SK-N-SH (cell line): ENCODE measurements at regions not wholly inside any gene's neighbourhood (a gene's known extent, or its start where the extent isn't known, plus 50 kb on each side); places are given as distances from the start of the nearest gene placed in this dataset.

Experiments
- CTCF ChIA-PET: fragments of 300-600, 350-600 bp; formaldehyde crosslinking; extraction: SDS; loops from one replicate; lab custom pipeline; 2021; lab: Yijun Ruan, JAX
- POLR2A ChIA-PET: fragments of 350-600 bp; sonication (Branson Sonifier 250); formaldehyde crosslinking; extraction: SDS; loops from one replicate; lab custom pipeline; 2020; ENCODE audit warnings: antibody characterized with exemption, inconsistent platforms; lab: Yijun Ruan, JAX
- DNase-seq: peaks from one replicate; pipeline ENCODE4 v3.0.0; 2012
- H2AFZ ChIP-seq: fragments of 200-600 bp; sonication (generic); 2 replicates; pipeline ENCODE4 v1.8.1; 2016; ENCODE audit warnings: antibody characterized with exemption, mild to moderate bottlenecking, low read depth
- H3F3A ChIP-seq: fragments of 200-600 bp; sonication (generic); replicated peaks from 2 replicates; pipeline ENCODE3; 2016; ENCODE audit warnings: antibody characterized with exemption, mild to moderate bottlenecking; ENCODE audit not compliant: insufficient read depth
- H3K27ac ChIP-seq, 2 experiments: fragments of 200-500 bp in 1 of 2; fragments of 200-600 bp in 1 of 2; sonication (Bioruptor generic) in 1 of 2; sonication (generic), shearing (Covaris generic) in 1 of 2; 2 replicates each; pipeline versions ENCODE4 v1.5.1 to v1.6.1; 2014 to 2016; ENCODE audit warnings: low read depth in 2 of 2, inconsistent platforms in 1 of 2, low read length in 1 of 2, mild to moderate bottlenecking in 1 of 2, mixed read lengths in 1 of 2
- H3K27me3 ChIP-seq: fragments of 200-600 bp; sonication (generic), shearing (Covaris generic); 2 replicates; pipeline ENCODE4 v1.6.1; 2016; ENCODE audit warnings: mixed run types; ENCODE audit not compliant: insufficient read depth
- H3K36me3 ChIP-seq, 2 experiments: fragments of 200-500 bp in 1 of 2; fragments of 200-600 bp in 1 of 2; sonication (Bioruptor generic) in 1 of 2; sonication (generic) in 1 of 2; replicated peaks in 1 of 2; 2 replicates each; pipeline versions ENCODE3 to v1.5.1; 2014 to 2016; ENCODE audit warnings: low read length in 1 of 2, mild to moderate bottlenecking in 1 of 2; ENCODE audit not compliant: insufficient read depth in 2 of 2, control insufficient read depth in 1 of 2
- H3K4me1 ChIP-seq, 2 experiments: fragments of 200-500 bp in 1 of 2; fragments of 200-600 bp in 1 of 2; sonication (Bioruptor generic) in 1 of 2; sonication (generic), shearing (Covaris generic) in 1 of 2; 2 replicates each; pipeline versions ENCODE4 v1.5.1 to v1.6.1; 2014 to 2016; ENCODE audit warnings: low read depth in 1 of 2, low read length in 1 of 2, mixed run types in 1 of 2; ENCODE audit not compliant: insufficient read depth in 2 of 2, control insufficient read depth in 1 of 2
- H3K4me2 ChIP-seq: fragments of 200-600 bp; sonication (generic), shearing (Covaris generic); 2 replicates; pipeline ENCODE4 v1.6.1; 2017; ENCODE audit warnings: mixed run types
- H3K4me3 ChIP-seq, 2 experiments: fragments of 200-500 bp in 1 of 2; fragments of 200-600 bp in 1 of 2; sonication (Bioruptor generic) in 1 of 2; sonication (generic), shearing (Covaris generic) in 1 of 2; 2 replicates each; pipeline versions ENCODE4 v1.5.1 to v1.8.1; 2014 to 2016; ENCODE audit warnings: low read depth in 2 of 2, inconsistent platforms in 1 of 2, low read length in 1 of 2, mild to moderate bottlenecking in 1 of 2, mixed read lengths in 1 of 2, moderate library complexity in 1 of 2
- H3K79me2 ChIP-seq: fragments of 200-600 bp; sonication (generic); 2 replicates; pipeline ENCODE4 v1.8.1; 2017; ENCODE audit warnings: mild to moderate bottlenecking; ENCODE audit not compliant: insufficient read depth
- H3K9ac ChIP-seq: fragments of 200-600 bp; sonication (generic); 2 replicates; pipeline ENCODE4 v1.6.1; 2017; ENCODE audit warnings: mixed run types
- H3K9me2 ChIP-seq: fragments of 200-600 bp; sonication (generic); 2 replicates; pipeline ENCODE4 v1.6.1; 2017; ENCODE audit warnings: mixed run types
- H3K9me3 ChIP-seq: fragments of 200-600 bp; sonication (generic); 2 replicates; pipeline ENCODE4 v1.6.1; 2017; ENCODE audit warnings: mixed run types, mild to moderate bottlenecking, moderate library complexity
- H4K20me1 ChIP-seq: fragments of 200-600 bp; sonication (generic); 2 replicates; pipeline ENCODE4 v1.6.1; 2017; ENCODE audit warnings: mild to moderate bottlenecking, mixed run types; ENCODE audit not compliant: insufficient read depth
- CHD2 ChIP-seq: fragments of 150-350 bp; IDR thresholded peaks from 2 replicates; pipeline ENCODE4 v1.6.1; 2018; ENCODE audit warnings: low read length; ENCODE audit not compliant: partially characterized antibody
- EP300 ChIP-seq, 2 experiments: IDR thresholded peaks; 2 replicates each; pipeline versions ENCODE4 v1.4.0 to v1.6.1; 2012; ENCODE audit warnings: borderline replicate concordance in 1 of 2, low read depth in 1 of 2, low read length in 1 of 2
- FOSL2 ChIP-seq: IDR thresholded peaks from 2 replicates; pipeline ENCODE4 v1.4.0; 2012; ENCODE audit warnings: low read depth, mild to moderate bottlenecking, moderate library complexity, borderline replicate concordance
- FOXJ3 ChIP-seq: sonication (generic); formaldehyde crosslinking; IDR thresholded peaks from 2 replicates; pipeline ENCODE4 v1.5.1; 2020; ENCODE audit warnings: mild to moderate bottlenecking, missing genetic modification reagents
- GABPA ChIP-seq: IDR thresholded peaks from 2 replicates; pipeline ENCODE4 v1.4.0; 2012; ENCODE audit warnings: low read depth, mild to moderate bottlenecking
- MXI1 ChIP-seq: IDR thresholded peaks from 2 replicates; pipeline ENCODE4 v1.6.1; 2012; ENCODE audit warnings: mild to moderate bottlenecking, low read depth, low read length, improper control_type of control experiment
- NFIC ChIP-seq: IDR thresholded peaks from 2 replicates; pipeline ENCODE4 v1.4.0; 2012; ENCODE audit warnings: borderline replicate concordance
- RCOR1 ChIP-seq: fragments of 150-350 bp; IDR thresholded peaks from 2 replicates; pipeline ENCODE4 v1.6.1; 2017; ENCODE audit warnings: antibody characterized with exemption, low read length
- RFX5 ChIP-seq: IDR thresholded peaks from 2 replicates; pipeline ENCODE4 v1.6.1; 2012; ENCODE audit warnings: mild to moderate bottlenecking, improper control_type of control experiment, low read length
- SMC3 ChIP-seq: IDR thresholded peaks from 2 replicates; pipeline ENCODE4 v1.6.1; 2012; ENCODE audit warnings: low read depth, low read length, improper control_type of control experiment
- YY1 ChIP-seq: IDR thresholded peaks from 2 replicates; pipeline ENCODE4 v1.4.0; 2012; ENCODE audit warnings: low read depth, mild to moderate bottlenecking
- WGBS: methylation state at CpG from one replicate; pipeline ENCODE4 v1.1.6; 2017; ENCODE audit warnings: low lambda C conversion rate; 5-methylcytosine and 5-hydroxymethylcytosine counted together
- TF ChIP-seq, protein P1 (sequence below): fragments of 150-350 bp; IDR thresholded peaks from 2 replicates; pipeline ENCODE4 v1.6.1; 2017; ENCODE audit warnings: antibody characterized with exemption, low read length, low read depth, borderline replicate concordance
- TF ChIP-seq, protein P2 (sequence below): IDR thresholded peaks from 2 replicates; pipeline ENCODE4 v1.6.1; 2012; ENCODE audit warnings: mild to moderate bottlenecking, low read depth, low read length, moderate library complexity
- TF ChIP-seq, protein P3 (sequence below): fragments of 200-600 bp; sonication (generic); IDR thresholded peaks from 2 replicates; pipeline ENCODE4 v1.6.1; 2017; ENCODE audit warnings: antibody characterized with exemption, mild to moderate bottlenecking, moderate library complexity
- TF ChIP-seq, protein P4 (sequence below): IDR thresholded peaks from 2 replicates; pipeline ENCODE4; 2012
- TF ChIP-seq, protein P5 (sequence below): IDR thresholded peaks from 2 replicates; pipeline ENCODE4 v1.4.0; 2012; ENCODE audit warnings: low read depth

DNA sequence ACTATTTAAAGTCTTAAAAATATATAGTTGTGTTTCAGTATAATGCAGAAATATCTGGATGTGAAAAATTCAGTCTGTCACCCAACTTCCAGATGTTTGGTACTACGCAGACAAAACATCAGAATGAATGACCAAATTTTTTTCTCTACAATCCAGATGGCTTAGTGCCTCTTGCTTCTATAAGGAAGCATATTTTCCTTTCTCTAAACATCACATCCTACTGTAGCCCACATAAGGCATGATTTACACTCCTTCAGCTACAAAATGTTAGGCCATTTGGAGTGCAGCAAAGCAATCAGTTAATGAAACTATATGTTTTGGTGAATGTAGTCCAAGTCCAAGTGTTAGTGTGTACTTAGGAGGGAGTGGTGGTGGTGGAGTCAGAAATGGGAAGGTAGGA, 162.9 kb upstream of the SIX2 start:
- TF ChIP-seq NFIC (no peak), CHD2 (no peak), FOXJ3 (CRISPR knock-in tag) (no peak), FOSL2 (no peak), RCOR1 (no peak), YY1 (no peak)
- TF ChIP-seq, protein P1, sequence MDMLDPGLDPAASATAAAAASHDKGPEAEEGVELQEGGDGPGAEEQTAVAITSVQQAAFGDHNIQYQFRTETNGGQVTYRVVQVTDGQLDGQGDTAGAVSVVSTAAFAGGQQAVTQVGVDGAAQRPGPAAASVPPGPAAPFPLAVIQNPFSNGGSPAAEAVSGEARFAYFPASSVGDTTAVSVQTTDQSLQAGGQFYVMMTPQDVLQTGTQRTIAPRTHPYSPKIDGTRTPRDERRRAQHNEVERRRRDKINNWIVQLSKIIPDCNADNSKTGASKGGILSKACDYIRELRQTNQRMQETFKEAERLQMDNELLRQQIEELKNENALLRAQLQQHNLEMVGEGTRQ: no peak
- TF ChIP-seq, protein P2, sequence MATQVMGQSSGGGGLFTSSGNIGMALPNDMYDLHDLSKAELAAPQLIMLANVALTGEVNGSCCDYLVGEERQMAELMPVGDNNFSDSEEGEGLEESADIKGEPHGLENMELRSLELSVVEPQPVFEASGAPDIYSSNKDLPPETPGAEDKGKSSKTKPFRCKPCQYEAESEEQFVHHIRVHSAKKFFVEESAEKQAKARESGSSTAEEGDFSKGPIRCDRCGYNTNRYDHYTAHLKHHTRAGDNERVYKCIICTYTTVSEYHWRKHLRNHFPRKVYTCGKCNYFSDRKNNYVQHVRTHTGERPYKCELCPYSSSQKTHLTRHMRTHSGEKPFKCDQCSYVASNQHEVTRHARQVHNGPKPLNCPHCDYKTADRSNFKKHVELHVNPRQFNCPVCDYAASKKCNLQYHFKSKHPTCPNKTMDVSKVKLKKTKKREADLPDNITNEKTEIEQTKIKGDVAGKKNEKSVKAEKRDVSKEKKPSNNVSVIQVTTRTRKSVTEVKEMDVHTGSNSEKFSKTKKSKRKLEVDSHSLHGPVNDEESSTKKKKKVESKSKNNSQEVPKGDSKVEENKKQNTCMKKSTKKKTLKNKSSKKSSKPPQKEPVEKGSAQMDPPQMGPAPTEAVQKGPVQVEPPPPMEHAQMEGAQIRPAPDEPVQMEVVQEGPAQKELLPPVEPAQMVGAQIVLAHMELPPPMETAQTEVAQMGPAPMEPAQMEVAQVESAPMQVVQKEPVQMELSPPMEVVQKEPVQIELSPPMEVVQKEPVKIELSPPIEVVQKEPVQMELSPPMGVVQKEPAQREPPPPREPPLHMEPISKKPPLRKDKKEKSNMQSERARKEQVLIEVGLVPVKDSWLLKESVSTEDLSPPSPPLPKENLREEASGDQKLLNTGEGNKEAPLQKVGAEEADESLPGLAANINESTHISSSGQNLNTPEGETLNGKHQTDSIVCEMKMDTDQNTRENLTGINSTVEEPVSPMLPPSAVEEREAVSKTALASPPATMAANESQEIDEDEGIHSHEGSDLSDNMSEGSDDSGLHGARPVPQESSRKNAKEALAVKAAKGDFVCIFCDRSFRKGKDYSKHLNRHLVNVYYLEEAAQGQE: no peak
- TF ChIP-seq, protein P3, sequence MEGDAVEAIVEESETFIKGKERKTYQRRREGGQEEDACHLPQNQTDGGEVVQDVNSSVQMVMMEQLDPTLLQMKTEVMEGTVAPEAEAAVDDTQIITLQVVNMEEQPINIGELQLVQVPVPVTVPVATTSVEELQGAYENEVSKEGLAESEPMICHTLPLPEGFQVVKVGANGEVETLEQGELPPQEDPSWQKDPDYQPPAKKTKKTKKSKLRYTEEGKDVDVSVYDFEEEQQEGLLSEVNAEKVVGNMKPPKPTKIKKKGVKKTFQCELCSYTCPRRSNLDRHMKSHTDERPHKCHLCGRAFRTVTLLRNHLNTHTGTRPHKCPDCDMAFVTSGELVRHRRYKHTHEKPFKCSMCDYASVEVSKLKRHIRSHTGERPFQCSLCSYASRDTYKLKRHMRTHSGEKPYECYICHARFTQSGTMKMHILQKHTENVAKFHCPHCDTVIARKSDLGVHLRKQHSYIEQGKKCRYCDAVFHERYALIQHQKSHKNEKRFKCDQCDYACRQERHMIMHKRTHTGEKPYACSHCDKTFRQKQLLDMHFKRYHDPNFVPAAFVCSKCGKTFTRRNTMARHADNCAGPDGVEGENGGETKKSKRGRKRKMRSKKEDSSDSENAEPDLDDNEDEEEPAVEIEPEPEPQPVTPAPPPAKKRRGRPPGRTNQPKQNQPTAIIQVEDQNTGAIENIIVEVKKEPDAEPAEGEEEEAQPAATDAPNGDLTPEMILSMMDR: no peak
- peak overlapping the region in 1 of 2 experiments; percentile 73; a peak in 3 of 4 replicates for H3K27ac ChIP-seq
- no peak overlapping the region for H3K4me3 ChIP-seq
- no peaks in the 10 kb centered on the region for H3K36me3 ChIP-seq
- ChIA-PET POLR2A (no interaction called here), CTCF (interaction anchor here (0.7 to 1.3 kb wide), 3 partner anchors 12 to 400 kb away, joined by 3 read pairs; no protein-coding TSS in a partner anchor)
- no peak overlapping the region for H2AFZ ChIP-seq
- H3K9me2 ChIP-seq: no peaks in the 10 kb centered on the region
- H3K79me2 ChIP-seq: no peaks in the 10 kb centered on the region
- DNase-seq: no peak
- H4K20me1 ChIP-seq: no peaks in the 10 kb centered on the region
- H3K4me1 ChIP-seq: peaks cover 11 to 14% of the 10 kb centered on the region in 2 experiments
- H3K4me2 ChIP-seq: no peak overlapping the region
- H3F3A ChIP-seq: peaks cover 25% of the 10 kb centered on the region
- H3K9ac ChIP-seq: no peak overlapping the region
- no peaks in the 10 kb centered on the region for H3K27me3 ChIP-seq
- 100% methylated on average over 1 of the region's 1 CpG for WGBS
- H3K9me3 ChIP-seq: no peaks in the 10 kb centered on the region

DNA sequence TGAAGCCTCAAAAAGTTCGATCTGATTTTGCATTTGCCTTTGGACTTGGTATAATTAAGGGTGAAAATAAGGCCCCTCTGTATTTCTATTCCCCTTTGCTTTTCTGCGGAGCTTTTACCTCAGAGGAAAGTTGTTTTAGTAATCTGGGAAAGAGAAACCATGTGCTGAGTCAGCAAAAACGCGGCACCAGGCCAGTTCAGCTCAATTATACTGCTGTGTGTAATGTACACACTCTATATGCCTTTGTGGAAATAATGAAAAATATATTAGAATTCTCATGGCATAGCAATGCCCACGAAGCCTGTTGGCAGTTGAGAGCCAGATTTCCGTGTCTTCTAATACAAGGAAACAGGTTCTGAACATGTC, 161.9 kb upstream of the SIX2 start:
- H3K9ac ChIP-seq: no peak overlapping the region
- no peaks in the 10 kb centered on the region for H3K9me2 ChIP-seq
- 76% methylated on average over 6 of the region's 6 CpGs for WGBS
- H3K36me3 ChIP-seq: no peaks in the 10 kb centered on the region
- no peaks in the 10 kb centered on the region for H3K79me2 ChIP-seq
- H4K20me1 ChIP-seq: no peaks in the 10 kb centered on the region
- no peaks in the 10 kb centered on the region for H3K27me3 ChIP-seq
- peaks cover 25% of the 10 kb centered on the region for H3F3A ChIP-seq
- peak overlapping the region; percentile 14; the same call in 1 of the 2 replicates for H3K4me2 ChIP-seq
- no peak overlapping the region for H3K27ac ChIP-seq
- no peaks in the 10 kb centered on the region for H3K9me3 ChIP-seq
- ChIA-PET CTCF (interaction anchor here (0.7 to 0.9 kb wide), 3 partner anchors 157 to 201 kb away, joined by 3 to 4 read pairs (median 4); no protein-coding TSS in a partner anchor), POLR2A (no interaction called here)
- peaks cover 13 to 14% of the 10 kb centered on the region in 2 experiments for H3K4me1 ChIP-seq
- H3K4me3 ChIP-seq: no peak overlapping the region
- DNase-seq: no peak
- no peak overlapping the region for H2AFZ ChIP-seq
- TF ChIP-seq GABPA (no peak), CHD2 (no peak), EP300 (IDR thresholded peaks at IDR 0.05; ENCODE audit: borderline replicate concordance in 1 of 2, low read depth in 1 of 2, low read length in 1 of 2) (no peak), RFX5 (no peak), NFIC (no peak), MXI1 (no peak), SMC3 (no peak)
- TF ChIP-seq, protein P4, sequence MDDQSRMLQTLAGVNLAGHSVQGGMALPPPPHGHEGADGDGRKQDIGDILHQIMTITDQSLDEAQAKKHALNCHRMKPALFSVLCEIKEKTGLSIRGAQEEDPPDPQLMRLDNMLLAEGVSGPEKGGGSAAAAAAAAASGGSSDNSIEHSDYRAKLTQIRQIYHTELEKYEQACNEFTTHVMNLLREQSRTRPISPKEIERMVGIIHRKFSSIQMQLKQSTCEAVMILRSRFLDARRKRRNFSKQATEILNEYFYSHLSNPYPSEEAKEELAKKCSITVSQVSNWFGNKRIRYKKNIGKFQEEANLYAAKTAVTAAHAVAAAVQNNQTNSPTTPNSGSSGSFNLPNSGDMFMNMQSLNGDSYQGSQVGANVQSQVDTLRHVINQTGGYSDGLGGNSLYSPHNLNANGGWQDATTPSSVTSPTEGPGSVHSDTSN: no peak
- TF ChIP-seq, protein P5, sequence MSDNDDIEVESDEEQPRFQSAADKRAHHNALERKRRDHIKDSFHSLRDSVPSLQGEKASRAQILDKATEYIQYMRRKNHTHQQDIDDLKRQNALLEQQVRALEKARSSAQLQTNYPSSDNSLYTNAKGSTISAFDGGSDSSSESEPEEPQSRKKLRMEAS: no peak
- TF ChIP-seq, protein P2: no peak
